ENCODE measurements at regions not wholly inside any gene's neighbourhood (a gene's known extent, or its start where the extent isn't known, plus 50 kb on each side); places are given as distances from the start of the nearest gene placed in this dataset.

GRCh38 chr2:128783193-128783671 lies 464.6 kb upstream of the HS6ST1 start:
- BruUV-seq (replicated peaks) = no TSS peak
- no peak for DNase-seq
- Histone ChIP-seq H3K36me3 (ENCODE audit: control insufficient read depth, insufficient read depth, low read length) (no peaks in the 10 kb centered on the region; the same call in 1 of the 2 replicates), H3K9me3 (no peaks in the 10 kb centered on the region), H3K27me3 (replicated peaks; ENCODE audit: control insufficient read depth, insufficient read depth, low read length) (no peaks in the 10 kb centered on the region; the same call in 1 of the 2 replicates), H3K4me3 (ENCODE audit: low read depth, low read length) (no peak overlapping the region), H3K4me1 (no peaks in the 10 kb centered on the region)
- Mint-ChIP-seq H3K27ac (ENCODE audit: unreplicated experiment) (no peak overlapping the region), H3K9me3 (ENCODE audit: unreplicated experiment) (peaks cover 1% of the 10 kb centered on the region), H3K4me1 (ENCODE audit: low read depth, unreplicated experiment) (no peaks in the 10 kb centered on the region), H3K36me3 (ENCODE audit: insufficient read depth, unreplicated experiment) (no peaks in the 10 kb centered on the region), H3K4me3 (ENCODE audit: unreplicated experiment) (no peak overlapping the region), H3K27me3 (ENCODE audit: insufficient read depth, unreplicated experiment) (peaks cover 9% of the 10 kb centered on the region)
- POLR2A ChIA-PET = no interaction called here
- intact Hi-C loops (cut with micrococcal nuclease; ENCODE audit: unreplicated experiment) = no loop called here
- CTCF ChIA-PET = no interaction called here
- TF ChIP-seq CTCF (IDR thresholded peaks at IDR 0.05; ENCODE audit: insufficient read depth in 1 of 2, low read depth in 1 of 2, low read length in 1 of 2, severe bottlenecking in 1 of 2, unreplicated experiment in 1 of 2) = no peak

GRCh38 chr2:128783896-128784295 lies 465.2 kb upstream of the HS6ST1 start:
- intact Hi-C loops (cut with micrococcal nuclease; ENCODE audit: unreplicated experiment) = no loop called here
- Mint-ChIP-seq H3K27me3 (ENCODE audit: insufficient read depth, unreplicated experiment) (peaks cover 3% of the 10 kb centered on the region), H3K27ac (ENCODE audit: unreplicated experiment) (no peak overlapping the region), H3K4me3 (ENCODE audit: unreplicated experiment) (no peak overlapping the region), H3K9me3 (ENCODE audit: unreplicated experiment) (peaks cover 8% of the 10 kb centered on the region), H3K4me1 (ENCODE audit: low read depth, unreplicated experiment) (no peaks in the 10 kb centered on the region), H3K36me3 (ENCODE audit: insufficient read depth, unreplicated experiment) (no peaks in the 10 kb centered on the region)
- POLR2A ChIA-PET = no interaction called here
- CTCF ChIA-PET = no interaction called here
- H3K4me3 ChIP-seq (ENCODE audit: low read depth, low read length) = no peak overlapping the region
- no peaks in the 10 kb centered on the region for H3K4me1 ChIP-seq
- no peaks in the 10 kb centered on the region for H3K9me3 ChIP-seq
- no peak for DNase-seq
- no peaks in the 10 kb centered on the region; the same call in 1 of the 2 replicates for H3K36me3 ChIP-seq (ENCODE audit: control insufficient read depth, insufficient read depth, low read length)
- no peak for TF ChIP-seq CTCF (IDR thresholded peaks at IDR 0.05; ENCODE audit: insufficient read depth in 1 of 2, low read depth in 1 of 2, low read length in 1 of 2, severe bottlenecking in 1 of 2, unreplicated experiment in 1 of 2)
- BruUV-seq (replicated peaks) = no TSS peak
- no peaks in the 10 kb centered on the region; the same call in 1 of the 2 replicates for H3K27me3 ChIP-seq (replicated peaks; ENCODE audit: control insufficient read depth, insufficient read depth, low read length)

- intact Hi-C loops (cut with micrococcal nuclease; ENCODE audit: unreplicated experiment) = no loop called here
- BruUV-seq (replicated peaks) = no TSS peak
- Mint-ChIP-seq H3K9me3 (ENCODE audit: unreplicated experiment) (peaks cover 10% of the 10 kb centered on the region), H3K27me3 (ENCODE audit: insufficient read depth, unreplicated experiment) (peaks cover 3% of the 10 kb centered on the region), H3K27ac (ENCODE audit: unreplicated experiment) (no peak overlapping the region), H3K4me3 (ENCODE audit: unreplicated experiment) (no peak overlapping the region), H3K36me3 (ENCODE audit: insufficient read depth, unreplicated experiment) (no peaks in the 10 kb centered on the region), H3K4me1 (ENCODE audit: low read depth, unreplicated experiment) (no peaks in the 10 kb centered on the region)
- ChIA-PET POLR2A (no interaction called here), CTCF (no interaction called here)
- Histone ChIP-seq H3K9me3 (no peaks in the 10 kb centered on the region; the same call in 1 of the 2 replicates), H3K4me3 (ENCODE audit: low read depth, low read length) (no peak overlapping the region), H3K27me3 (replicated peaks; ENCODE audit: control insufficient read depth, insufficient read depth, low read length) (no peaks in the 10 kb centered on the region; the same call in 1 of the 2 replicates), H3K4me1 (no peaks in the 10 kb centered on the region), H3K36me3 (ENCODE audit: control insufficient read depth, insufficient read depth, low read length) (no peaks in the 10 kb centered on the region; the same call in 1 of the 2 replicates)
- TF ChIP-seq CTCF (IDR thresholded peaks at IDR 0.05; ENCODE audit: insufficient read depth in 1 of 2, low read depth in 1 of 2, low read length in 1 of 2, severe bottlenecking in 1 of 2, unreplicated experiment in 1 of 2) = no peak
- no peak for DNase-seq
Observed at GRCh38 chr2:128784626-128785306, 466.1 kb upstream of the HS6ST1 start.

All from Caco-2 (cell line).